ENCODE measurements at regions not wholly inside any gene's neighbourhood (a gene's known extent, or its start where the extent isn't known, plus 50 kb on each side); places are given as distances from the start of the nearest gene placed in this dataset.

- TF ChIP-seq, protein P1, sequence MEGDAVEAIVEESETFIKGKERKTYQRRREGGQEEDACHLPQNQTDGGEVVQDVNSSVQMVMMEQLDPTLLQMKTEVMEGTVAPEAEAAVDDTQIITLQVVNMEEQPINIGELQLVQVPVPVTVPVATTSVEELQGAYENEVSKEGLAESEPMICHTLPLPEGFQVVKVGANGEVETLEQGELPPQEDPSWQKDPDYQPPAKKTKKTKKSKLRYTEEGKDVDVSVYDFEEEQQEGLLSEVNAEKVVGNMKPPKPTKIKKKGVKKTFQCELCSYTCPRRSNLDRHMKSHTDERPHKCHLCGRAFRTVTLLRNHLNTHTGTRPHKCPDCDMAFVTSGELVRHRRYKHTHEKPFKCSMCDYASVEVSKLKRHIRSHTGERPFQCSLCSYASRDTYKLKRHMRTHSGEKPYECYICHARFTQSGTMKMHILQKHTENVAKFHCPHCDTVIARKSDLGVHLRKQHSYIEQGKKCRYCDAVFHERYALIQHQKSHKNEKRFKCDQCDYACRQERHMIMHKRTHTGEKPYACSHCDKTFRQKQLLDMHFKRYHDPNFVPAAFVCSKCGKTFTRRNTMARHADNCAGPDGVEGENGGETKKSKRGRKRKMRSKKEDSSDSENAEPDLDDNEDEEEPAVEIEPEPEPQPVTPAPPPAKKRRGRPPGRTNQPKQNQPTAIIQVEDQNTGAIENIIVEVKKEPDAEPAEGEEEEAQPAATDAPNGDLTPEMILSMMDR (IDR thresholded peaks at IDR 0.05 in 4 of 5, conservative IDR thresholded peaks at IDR 0.05 in 1 of 5): no peak
- TF ChIP-seq POLR2A (IDR thresholded peaks at IDR 0.05): no peak
These were observed 434.9 kb downstream of the GPM6A start for GRCh38 chr4:175377203-175377602.

Measured in gastrocnemius medialis (tissue), 4 donors.